ENCODE measurements at regions not wholly inside any gene's neighbourhood (a gene's known extent, or its start where the extent isn't known, plus 50 kb on each side); places are given as distances from the start of the nearest gene placed in this dataset.

- TF ChIP-seq CTCF (conservative IDR thresholded peaks at IDR 0.05; ENCODE audit: low read depth, low read length): no peak
- TF ChIP-seq POLR2A (IDR thresholded peaks at IDR 0.05; ENCODE audit: low read depth, low read length): no peak
- no peak for TF ChIP-seq MXI1 (IDR thresholded peaks at IDR 0.05; ENCODE audit: borderline replicate concordance, low read depth, low read length)
- TF ChIP-seq RAD21 (IDR thresholded peaks at IDR 0.05; ENCODE audit: low read length): no peak
Measured at GRCh38 chr3:25069970-25070369, 358.1 kb upstream of the RARB start.
